HCT116 (cell line): ENCODE measurements at regions not wholly inside any gene's neighbourhood (a gene's known extent, or its start where the extent isn't known, plus 50 kb on each side); places are given as distances from the start of the nearest gene placed in this dataset.

Experiments
- ATAC-seq: fragments of 200-7000 bp; cut with Tn5 transposase; 2 replicates; pipeline ENCODE4 v1.9.1; 2020; ENCODE audit warnings: mild to moderate bottlenecking, moderate library complexity
- BruUV-seq: library from RNA; stranded (reverse); fragments of 400-500 nt; replicated peaks from 2 replicates; lab custom pipeline; 2021; lab: Mats Ljungman, UMichigan
- CTCF ChIA-PET: fragments of 300-600 bp; sonication (Branson Sonifier 250); formaldehyde crosslinking; loops from one replicate; lab custom pipeline; 2021; ENCODE audit warnings: antibody characterized with exemption; lab: Charles Lee
- POLR2A ChIA-PET: fragments of 300-600, 350-600 bp; sonication (Branson Sonifier 250); formaldehyde crosslinking; loops from one replicate; lab custom pipeline; 2021; ENCODE audit warnings: antibody characterized with exemption; lab: Charles Lee
- RAD21 ChIA-PET, 2 experiments: fragments of 300-600 bp; sonication (Branson Sonifier 250); formaldehyde crosslinking; loops; one replicate each; lab custom pipeline; 2023; ENCODE audit warnings: low total read pairs in 2 of 2; ENCODE audit not compliant: uncharacterized antibody in 2 of 2, unreplicated experiment in 2 of 2, low non-redundant PET in 1 of 2; lab: Charles Lee
- DNase-seq: peaks from one replicate; pipeline ENCODE4 v3.0.0-alpha.2; 2010; ENCODE audit warnings: low read depth, low spot score
- H2AFZ ChIP-seq: fragments of 200-600 bp; shearing (Covaris generic), sonication (generic); 2 replicates; pipeline ENCODE4 v1.6.1; 2017; ENCODE audit warnings: low read depth, mixed run types, mixed read lengths, antibody characterized with exemption, low read length; ENCODE audit not compliant: poor library complexity, severe bottlenecking
- H3K27ac ChIP-seq: 2 replicates; pipeline ENCODE4 v1.5.1; 2012; ENCODE audit warnings: low read depth, low read length
- H3K27me3 ChIP-seq: fragments of 200-600 bp; sonication (generic); 2 replicates; pipeline ENCODE4 v1.6.1; 2016; ENCODE audit warnings: mixed run types, low read length, mixed read lengths; ENCODE audit not compliant: insufficient read depth
- H3K36me3 ChIP-seq, 2 experiments: fragments of 200-500 bp in 1 of 2; fragments of 200-600 bp in 1 of 2; sonication (Bioruptor generic) in 1 of 2; sonication (generic) in 1 of 2; 2 replicates each; pipeline versions ENCODE4 v1.5.1 to v1.6.1; 2014 to 2016; ENCODE audit warnings: low read length in 2 of 2, inconsistent platforms in 1 of 2, mixed read lengths in 1 of 2, mixed run types in 1 of 2; ENCODE audit not compliant: insufficient read depth in 2 of 2, control insufficient read depth in 1 of 2
- H3K4me1 ChIP-seq, 2 experiments: fragments of 200-600 bp in 1 of 2; sonication (generic) in 1 of 2; 2 replicates each; pipeline versions ENCODE4 v1.5.1 to v1.6.1; 2012 to 2017; ENCODE audit warnings: low read length in 2 of 2, inconsistent platforms in 1 of 2, mild to moderate bottlenecking in 1 of 2, mixed read lengths in 1 of 2, mixed run types in 1 of 2, moderate library complexity in 1 of 2; ENCODE audit not compliant: insufficient read depth in 2 of 2, control insufficient read depth in 1 of 2
- H3K4me2 ChIP-seq: fragments of 200-600 bp; sonication (generic); 2 replicates; pipeline ENCODE4 v1.6.1; 2017; ENCODE audit warnings: mixed run types, low read length, mixed read lengths
- H3K4me3 ChIP-seq, 2 experiments: fragments of 200-600 bp in 1 of 2; sonication (generic) in 1 of 2; replicated peaks in 1 of 2; 2 replicates each; pipeline ENCODE4 v1.5.1; 2011 to 2016; ENCODE audit warnings: low read length in 2 of 2, control low read depth in 1 of 2, low read depth in 1 of 2, mild to moderate bottlenecking in 1 of 2, mixed read lengths in 1 of 2, mixed run types in 1 of 2
- H3K79me2 ChIP-seq: fragments of 200-600 bp; sonication (generic); 2 replicates; pipeline ENCODE4 v1.6.1; 2017; ENCODE audit warnings: mild to moderate bottlenecking, mixed run types, low read length, moderate library complexity, mixed read lengths; ENCODE audit not compliant: insufficient read depth
- H3K9ac ChIP-seq: fragments of 200-600 bp; sonication (generic); 2 replicates; pipeline ENCODE4 v1.6.1; 2016; ENCODE audit warnings: low read length, mixed read lengths
- H3K9me2 ChIP-seq: fragments of 200-600 bp; sonication (generic), shearing (Covaris generic); 2 replicates; pipeline ENCODE4 v1.6.1; 2017; ENCODE audit warnings: mixed run types, mild to moderate bottlenecking, moderate library complexity; ENCODE audit not compliant: insufficient read depth
- H3K9me3 ChIP-seq, 2 experiments: fragments of 200-500 bp in 1 of 2; fragments of 200-600 bp in 1 of 2; sonication (Bioruptor generic) in 1 of 2; sonication (generic) in 1 of 2; 2 replicates each; pipeline ENCODE4 v1.6.1; 2014 to 2017; ENCODE audit warnings: low read length in 2 of 2, mixed read lengths in 2 of 2, inconsistent platforms in 1 of 2, low read depth in 1 of 2, mild to moderate bottlenecking in 1 of 2, mixed run types in 1 of 2, moderate library complexity in 1 of 2; ENCODE audit not compliant: control insufficient read depth in 1 of 2, insufficient read depth in 1 of 2
- H4K20me1 ChIP-seq: fragments of 200-600 bp; sonication (generic), shearing (Covaris generic); 2 replicates; pipeline ENCODE4 v1.6.1; 2017; ENCODE audit warnings: mixed run types, mild to moderate bottlenecking, moderate library complexity; ENCODE audit not compliant: insufficient read depth
- FOSL1 ChIP-seq: IDR thresholded peaks from 2 replicates; pipeline ENCODE4 v1.6.1; 2012; ENCODE audit warnings: low read depth
- JUND ChIP-seq: IDR thresholded peaks from 2 replicates; pipeline ENCODE4 v1.6.1; 2012
- POLR2A ChIP-seq: IDR thresholded peaks from 2 replicates; pipeline ENCODE4 v1.7.0; 2011; ENCODE audit warnings: borderline replicate concordance; ENCODE audit not compliant: insufficient read depth, insufficient read length; ENCODE audit errors: extremely low read depth
- POLR2AphosphoS5 ChIP-seq: IDR thresholded peaks from 2 replicates; pipeline ENCODE4 v1.6.1; 2011; ENCODE audit warnings: mild to moderate bottlenecking, low read depth, low read length, moderate library complexity
- RAD21 ChIP-seq: IDR thresholded peaks from 2 replicates; pipeline ENCODE4 v1.6.1; 2012; ENCODE audit warnings: low read depth, mild to moderate bottlenecking
- SP1 ChIP-seq: IDR thresholded peaks from 2 replicates; pipeline ENCODE4 v1.6.1; 2012; ENCODE audit warnings: low read depth
- SRF ChIP-seq: IDR thresholded peaks from 2 replicates; pipeline ENCODE4 v1.6.1; 2012; ENCODE audit warnings: low read depth
- TCF7L2 ChIP-seq: IDR thresholded peaks from 2 replicates; pipeline ENCODE4 v1.7.0; 2011; ENCODE audit warnings: borderline replicate concordance, inconsistent platforms; ENCODE audit not compliant: insufficient read depth, insufficient read length; ENCODE audit errors: extremely low read depth
- YY1 ChIP-seq: IDR thresholded peaks from 2 replicates; pipeline ENCODE4 v1.6.1; 2011; ENCODE audit warnings: low read length, low read depth, moderate library complexity, mild to moderate bottlenecking; ENCODE audit not compliant: insufficient replicate concordance; ENCODE audit errors: extremely low read depth
- ZNF274 ChIP-seq: fragments of 200-500 bp; sonication (Bioruptor generic); IDR thresholded peaks from 2 replicates; pipeline ENCODE4 v1.6.1; 2014; ENCODE audit warnings: mild to moderate bottlenecking, low read depth, low read length, inconsistent platforms
- intact Hi-C: fragments of 100-400 bp; cut with micrococcal nuclease; formaldehyde crosslinking; loops from 2 replicates; pipeline ENCODE4 v1.10.0; 2022
- TF ChIP-seq, protein P1 (sequence below): IDR thresholded peaks from 2 replicates; pipeline ENCODE4 v1.6.1; 2012; ENCODE audit warnings: low read depth

DNA sequence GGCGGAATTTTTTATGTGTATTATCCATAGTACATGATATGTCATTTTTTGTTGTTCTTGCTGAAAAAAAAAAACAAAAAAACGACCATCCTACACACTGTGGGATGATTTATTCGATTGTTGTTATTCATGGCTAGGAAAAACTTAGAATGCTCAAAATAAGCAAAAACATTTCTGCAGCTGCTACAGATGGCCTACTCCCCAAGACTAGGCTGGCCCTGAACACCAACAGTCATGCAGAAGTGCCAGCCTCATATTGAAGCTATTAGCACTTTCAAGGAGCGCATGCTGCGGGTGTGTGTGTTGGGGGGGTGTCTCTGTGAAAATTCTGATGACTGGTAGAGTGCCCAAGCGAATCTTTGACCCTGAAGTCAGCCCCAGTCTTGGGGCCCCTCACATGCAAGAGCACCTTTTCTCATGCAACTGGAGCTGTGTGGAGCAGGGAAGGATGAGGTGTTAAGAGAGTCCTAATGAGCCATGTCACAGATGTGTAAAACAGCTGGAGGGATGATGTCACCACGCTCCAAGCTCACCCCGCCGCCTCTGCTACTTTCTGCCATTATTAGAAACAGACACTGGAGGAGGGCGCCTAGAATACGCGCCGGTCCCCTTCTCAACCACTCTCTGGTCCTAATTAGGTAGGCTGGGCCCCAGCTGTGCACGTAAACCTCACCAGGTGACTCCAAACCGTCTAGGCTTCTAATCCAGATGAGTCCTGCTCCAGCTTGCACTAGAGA is 61.0 kb upstream of the SMIM23 start:
- Histone ChIP-seq H2AFZ (no peak overlapping the region), H3K36me3 (no peaks in the 10 kb centered on the region), H3K4me1 (no peaks in the 10 kb centered on the region), H3K9ac (no peak overlapping the region), H3K9me3 (no peaks in the 10 kb centered on the region), H3K9me2 (peaks cover 5% of the 10 kb centered on the region; the same call in 1 of the 2 replicates), H3K79me2 (no peaks in the 10 kb centered on the region), H3K27ac (no peak overlapping the region), H3K4me3 (no peak overlapping the region), H3K4me2 (no peak overlapping the region), H4K20me1 (no peaks in the 10 kb centered on the region), H3K27me3 (peaks cover 15% of the 10 kb centered on the region; the same call in 1 of the 2 replicates)
- ChIA-PET CTCF (no interaction called here), RAD21 (no interaction called here), POLR2A (no interaction called here)
- DNase-seq: no peak
- BruUV-seq: no TSS peak
- intact Hi-C loops: no loop called here
- ATAC-seq: no peak
- TF ChIP-seq TCF7L2 (no peak), ZNF274 (no peak), SP1 (no peak), RAD21 (no peak), YY1 (no peak), JUND (no peak), SRF (no peak), POLR2AphosphoS5 (no peak), FOSL1 (no peak), POLR2A (no peak)
- TF ChIP-seq, protein P1, sequence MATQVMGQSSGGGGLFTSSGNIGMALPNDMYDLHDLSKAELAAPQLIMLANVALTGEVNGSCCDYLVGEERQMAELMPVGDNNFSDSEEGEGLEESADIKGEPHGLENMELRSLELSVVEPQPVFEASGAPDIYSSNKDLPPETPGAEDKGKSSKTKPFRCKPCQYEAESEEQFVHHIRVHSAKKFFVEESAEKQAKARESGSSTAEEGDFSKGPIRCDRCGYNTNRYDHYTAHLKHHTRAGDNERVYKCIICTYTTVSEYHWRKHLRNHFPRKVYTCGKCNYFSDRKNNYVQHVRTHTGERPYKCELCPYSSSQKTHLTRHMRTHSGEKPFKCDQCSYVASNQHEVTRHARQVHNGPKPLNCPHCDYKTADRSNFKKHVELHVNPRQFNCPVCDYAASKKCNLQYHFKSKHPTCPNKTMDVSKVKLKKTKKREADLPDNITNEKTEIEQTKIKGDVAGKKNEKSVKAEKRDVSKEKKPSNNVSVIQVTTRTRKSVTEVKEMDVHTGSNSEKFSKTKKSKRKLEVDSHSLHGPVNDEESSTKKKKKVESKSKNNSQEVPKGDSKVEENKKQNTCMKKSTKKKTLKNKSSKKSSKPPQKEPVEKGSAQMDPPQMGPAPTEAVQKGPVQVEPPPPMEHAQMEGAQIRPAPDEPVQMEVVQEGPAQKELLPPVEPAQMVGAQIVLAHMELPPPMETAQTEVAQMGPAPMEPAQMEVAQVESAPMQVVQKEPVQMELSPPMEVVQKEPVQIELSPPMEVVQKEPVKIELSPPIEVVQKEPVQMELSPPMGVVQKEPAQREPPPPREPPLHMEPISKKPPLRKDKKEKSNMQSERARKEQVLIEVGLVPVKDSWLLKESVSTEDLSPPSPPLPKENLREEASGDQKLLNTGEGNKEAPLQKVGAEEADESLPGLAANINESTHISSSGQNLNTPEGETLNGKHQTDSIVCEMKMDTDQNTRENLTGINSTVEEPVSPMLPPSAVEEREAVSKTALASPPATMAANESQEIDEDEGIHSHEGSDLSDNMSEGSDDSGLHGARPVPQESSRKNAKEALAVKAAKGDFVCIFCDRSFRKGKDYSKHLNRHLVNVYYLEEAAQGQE: no peak
